ENCODE measurements at regions not wholly inside any gene's neighbourhood (a gene's known extent, or its start where the extent isn't known, plus 50 kb on each side); places are given as distances from the start of the nearest gene placed in this dataset.

DNA sequence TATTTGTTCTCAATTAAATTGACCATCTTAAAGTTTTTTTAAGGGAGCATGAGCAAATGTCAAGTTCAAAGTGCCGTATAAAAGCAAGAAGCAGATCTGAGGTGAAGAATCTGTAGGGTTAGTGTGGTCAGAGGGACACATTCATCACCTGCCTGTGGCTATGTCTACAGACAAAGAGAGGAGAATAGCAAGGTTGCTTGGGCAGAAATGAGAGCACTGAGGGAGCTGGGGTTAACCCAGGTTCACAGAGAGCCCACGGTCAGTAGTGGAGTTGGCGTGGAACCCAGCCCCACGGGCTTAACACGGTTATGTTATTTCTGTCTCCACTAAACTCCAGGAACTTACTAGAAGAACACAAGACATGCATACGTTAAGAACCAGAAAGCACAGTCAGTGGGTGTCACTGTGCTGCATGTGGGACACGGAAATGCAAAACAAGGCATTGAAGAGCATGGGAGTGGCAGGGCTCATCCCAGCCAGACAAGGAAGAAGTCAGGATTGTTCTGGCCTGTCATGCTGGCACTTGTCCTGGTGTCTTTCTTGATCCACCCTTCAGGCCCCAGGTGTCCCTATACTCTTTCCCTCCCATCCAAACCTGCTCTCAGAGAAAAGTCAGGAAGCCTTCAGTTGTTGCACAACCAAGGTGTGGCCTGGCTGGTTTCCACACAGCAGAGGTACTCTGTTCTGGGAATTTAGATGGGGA, 95.5 kb upstream of the IVNS1ABP start:
- H4K20me1 ChIP-seq (ENCODE audit: insufficient read depth) = no peaks in the 10 kb centered on the region
- no peak overlapping the region for H3K4me2 ChIP-seq
- no peak overlapping the region for H3K9ac ChIP-seq
- no peak overlapping the region for H3K4me3 ChIP-seq (IDR thresholded peaks at IDR 0.05; ENCODE audit: insufficient read depth, low read depth, low read length)
- H3K27ac ChIP-seq = no peak overlapping the region
- H3K36me3 ChIP-seq (ENCODE audit: insufficient read depth) = no peaks in the 10 kb centered on the region
- no peaks in the 10 kb centered on the region for H3K4me1 ChIP-seq (ENCODE audit: low read depth, poor library complexity, severe bottlenecking)
- no peaks in the 10 kb centered on the region for H3K79me2 ChIP-seq (ENCODE audit: insufficient read depth, low read depth)
- no peak overlapping the region for H2AFZ ChIP-seq (ENCODE audit: low read depth)
- no peaks in the 10 kb centered on the region for H3K27me3 ChIP-seq (ENCODE audit: insufficient read depth, low read depth)
- TF ChIP-seq, protein P1, sequence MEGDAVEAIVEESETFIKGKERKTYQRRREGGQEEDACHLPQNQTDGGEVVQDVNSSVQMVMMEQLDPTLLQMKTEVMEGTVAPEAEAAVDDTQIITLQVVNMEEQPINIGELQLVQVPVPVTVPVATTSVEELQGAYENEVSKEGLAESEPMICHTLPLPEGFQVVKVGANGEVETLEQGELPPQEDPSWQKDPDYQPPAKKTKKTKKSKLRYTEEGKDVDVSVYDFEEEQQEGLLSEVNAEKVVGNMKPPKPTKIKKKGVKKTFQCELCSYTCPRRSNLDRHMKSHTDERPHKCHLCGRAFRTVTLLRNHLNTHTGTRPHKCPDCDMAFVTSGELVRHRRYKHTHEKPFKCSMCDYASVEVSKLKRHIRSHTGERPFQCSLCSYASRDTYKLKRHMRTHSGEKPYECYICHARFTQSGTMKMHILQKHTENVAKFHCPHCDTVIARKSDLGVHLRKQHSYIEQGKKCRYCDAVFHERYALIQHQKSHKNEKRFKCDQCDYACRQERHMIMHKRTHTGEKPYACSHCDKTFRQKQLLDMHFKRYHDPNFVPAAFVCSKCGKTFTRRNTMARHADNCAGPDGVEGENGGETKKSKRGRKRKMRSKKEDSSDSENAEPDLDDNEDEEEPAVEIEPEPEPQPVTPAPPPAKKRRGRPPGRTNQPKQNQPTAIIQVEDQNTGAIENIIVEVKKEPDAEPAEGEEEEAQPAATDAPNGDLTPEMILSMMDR (conservative IDR thresholded peaks at IDR 0.05; ENCODE audit: low read depth, low read length) = no peak

DNA sequence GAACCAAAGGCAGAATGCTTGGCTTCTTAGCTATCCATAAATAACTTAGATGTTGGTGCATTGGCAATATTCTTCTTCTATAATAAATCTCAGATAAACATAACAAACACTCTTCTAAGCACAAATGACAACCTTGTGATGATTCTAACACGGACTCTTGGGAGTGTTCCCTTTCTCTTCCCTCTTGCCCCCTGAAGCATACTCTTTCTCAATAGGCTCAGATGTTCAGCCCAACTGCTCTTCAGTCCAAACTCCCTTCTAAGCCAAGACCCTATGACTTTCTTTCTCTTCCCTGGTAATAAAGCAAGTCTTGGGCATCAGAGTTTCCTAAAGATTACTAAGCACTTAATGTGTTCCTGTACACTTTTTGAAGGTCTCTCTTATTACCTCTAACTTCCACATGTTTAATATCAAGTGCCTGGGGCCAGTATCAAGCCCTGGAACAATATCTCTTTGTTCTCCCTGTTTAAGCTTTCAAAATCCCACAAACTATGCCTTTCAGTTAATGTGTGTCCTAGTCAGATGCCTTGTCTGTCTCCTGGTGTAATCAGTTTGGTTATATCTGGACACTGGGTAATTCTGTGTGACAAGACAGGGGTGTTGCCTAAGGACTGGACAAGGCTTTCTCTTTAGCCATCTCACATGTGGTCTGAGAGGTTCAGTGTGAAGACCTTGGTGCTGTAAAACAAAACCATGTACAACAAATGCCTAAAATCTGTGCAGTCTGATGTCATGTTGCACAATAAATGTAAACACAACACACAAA, 92.9 kb upstream of the IVNS1ABP start:
- Histone ChIP-seq H3K4me2 (no peak overlapping the region), H3K4me1 (ENCODE audit: low read depth, poor library complexity, severe bottlenecking) (no peaks in the 10 kb centered on the region), H3K4me3 (IDR thresholded peaks at IDR 0.05; ENCODE audit: insufficient read depth, low read depth, low read length) (no peak overlapping the region), H3K27me3 (ENCODE audit: insufficient read depth, low read depth) (no peaks in the 10 kb centered on the region), H3K27ac (no peak overlapping the region), H3K79me2 (ENCODE audit: insufficient read depth, low read depth) (no peaks in the 10 kb centered on the region), H3K36me3 (ENCODE audit: insufficient read depth) (no peaks in the 10 kb centered on the region), H4K20me1 (ENCODE audit: insufficient read depth) (no peaks in the 10 kb centered on the region), H2AFZ (ENCODE audit: low read depth) (no peak overlapping the region), H3K9ac (no peak overlapping the region)
- TF ChIP-seq, protein P1 (conservative IDR thresholded peaks at IDR 0.05; ENCODE audit: low read depth, low read length) = no peak

DNA sequence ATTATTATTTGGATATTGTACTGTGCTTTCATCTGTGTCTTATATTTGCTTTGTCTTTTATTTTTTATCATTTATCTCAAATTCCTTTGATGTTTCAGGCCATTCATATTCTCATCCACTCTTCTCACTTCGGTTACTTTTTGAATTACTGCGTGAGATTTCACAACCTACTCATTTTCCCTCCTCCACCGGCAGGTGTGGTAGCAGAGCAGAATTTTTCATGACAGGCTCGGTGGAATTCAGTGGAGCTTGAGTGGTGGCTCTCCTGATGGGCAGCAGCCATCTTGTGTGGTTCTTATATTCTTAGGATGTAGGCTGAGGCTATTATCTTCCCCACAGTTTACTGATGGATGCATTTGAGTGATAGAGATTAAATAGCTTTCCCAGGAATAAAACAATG, 92.3 kb upstream of the IVNS1ABP start:
- Histone ChIP-seq H3K4me1 (ENCODE audit: low read depth, poor library complexity, severe bottlenecking) (no peaks in the 10 kb centered on the region), H4K20me1 (ENCODE audit: insufficient read depth) (no peaks in the 10 kb centered on the region), H3K36me3 (ENCODE audit: insufficient read depth) (no peaks in the 10 kb centered on the region), H3K9ac (no peak overlapping the region), H3K27ac (no peak overlapping the region), H2AFZ (ENCODE audit: low read depth) (no peak overlapping the region), H3K4me3 (IDR thresholded peaks at IDR 0.05; ENCODE audit: insufficient read depth, low read depth, low read length) (no peak overlapping the region), H3K79me2 (ENCODE audit: insufficient read depth, low read depth) (no peaks in the 10 kb centered on the region), H3K27me3 (ENCODE audit: insufficient read depth, low read depth) (no peaks in the 10 kb centered on the region), H3K4me2 (no peak overlapping the region)
- TF ChIP-seq, protein P1 (conservative IDR thresholded peaks at IDR 0.05; ENCODE audit: low read depth, low read length) = no peak

DNA sequence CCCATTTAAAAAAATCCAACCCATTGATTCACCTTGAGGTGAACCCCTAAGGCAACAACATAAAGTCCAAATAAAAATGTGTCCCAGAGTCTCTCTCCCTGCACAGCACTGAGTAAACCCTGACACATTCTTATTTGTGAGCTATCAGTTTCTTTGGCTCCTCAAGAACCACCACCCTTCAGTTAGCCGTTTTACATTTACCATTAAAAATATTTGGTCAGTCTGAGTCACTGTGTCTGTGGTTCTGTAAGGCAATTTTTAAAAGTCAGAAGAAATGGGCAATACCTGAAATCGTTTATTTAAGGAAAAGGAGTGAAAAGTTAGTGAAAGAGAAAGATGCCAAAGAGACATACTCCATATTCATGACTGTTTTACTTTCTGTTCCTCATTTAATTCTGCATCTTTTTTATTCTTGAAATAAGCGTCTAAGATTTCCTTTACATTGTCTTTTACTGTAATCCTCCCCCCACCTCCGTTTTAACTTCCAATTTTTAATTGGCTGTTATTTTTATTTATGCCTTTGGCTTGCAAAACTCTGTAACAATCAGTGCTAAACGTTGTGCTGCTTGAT, 91.7 kb upstream of the IVNS1ABP start:
- Histone ChIP-seq H3K4me1 (ENCODE audit: low read depth, poor library complexity, severe bottlenecking) (no peaks in the 10 kb centered on the region), H3K27me3 (ENCODE audit: insufficient read depth, low read depth) (no peaks in the 10 kb centered on the region), H3K4me3 (IDR thresholded peaks at IDR 0.05; ENCODE audit: insufficient read depth, low read depth, low read length) (no peak overlapping the region), H4K20me1 (ENCODE audit: insufficient read depth) (no peaks in the 10 kb centered on the region), H3K36me3 (ENCODE audit: insufficient read depth) (no peaks in the 10 kb centered on the region), H3K9ac (no peak overlapping the region), H3K27ac (no peak overlapping the region), H3K4me2 (no peak overlapping the region), H2AFZ (ENCODE audit: low read depth) (no peak overlapping the region), H3K79me2 (ENCODE audit: insufficient read depth, low read depth) (no peaks in the 10 kb centered on the region)
- TF ChIP-seq, protein P1 (conservative IDR thresholded peaks at IDR 0.05; ENCODE audit: low read depth, low read length) = no peak
